T-helper 17 cell (primary cell): ENCODE measurements at regions not wholly inside any gene's neighbourhood (a gene's known extent, or its start where the extent isn't known, plus 50 kb on each side); places are given as distances from the start of the nearest gene placed in this dataset.

Source experiments
- ATAC-seq: fragments of 150-1000 bp; cut with Tn5 transposase; 2 replicates; pipeline ENCODE4 v1.10.0; 2021; ENCODE audit warnings: mild to moderate bottlenecking, moderate library complexity
- DNase-seq, 3 donors: peaks; one replicate each; pipeline versions ENCODE4 v3.0.0 to v3.0.0-alpha.2; 2020 to 2021
- H3K9me3 ChIP-seq: one replicate; pipeline ENCODE4 v1.7.0; 2013; ENCODE audit warnings: low read length, mild to moderate bottlenecking; ENCODE audit not compliant: control insufficient read depth, poor library complexity, severe bottlenecking
- H3K27ac Mint-ChIP-seq: one replicate; pipeline ENCODE4 v1.8.0; 2022; ENCODE audit warnings: mild to moderate bottlenecking, moderate library complexity, mixed read lengths
- H3K27me3 Mint-ChIP-seq: one replicate; pipeline ENCODE4 v1.8.0; 2022; ENCODE audit warnings: mixed read lengths
- H3K36me3 Mint-ChIP-seq: one replicate; pipeline ENCODE4 v1.8.0; 2022; ENCODE audit warnings: low read depth, mixed read lengths
- H3K4me1 Mint-ChIP-seq: one replicate; pipeline ENCODE4 v1.8.0; 2022; ENCODE audit warnings: mild to moderate bottlenecking, mixed read lengths
- H3K4me3 Mint-ChIP-seq: one replicate; pipeline ENCODE4 v1.8.0; 2022; ENCODE audit warnings: mild to moderate bottlenecking, moderate library complexity, mixed read lengths

DNA sequence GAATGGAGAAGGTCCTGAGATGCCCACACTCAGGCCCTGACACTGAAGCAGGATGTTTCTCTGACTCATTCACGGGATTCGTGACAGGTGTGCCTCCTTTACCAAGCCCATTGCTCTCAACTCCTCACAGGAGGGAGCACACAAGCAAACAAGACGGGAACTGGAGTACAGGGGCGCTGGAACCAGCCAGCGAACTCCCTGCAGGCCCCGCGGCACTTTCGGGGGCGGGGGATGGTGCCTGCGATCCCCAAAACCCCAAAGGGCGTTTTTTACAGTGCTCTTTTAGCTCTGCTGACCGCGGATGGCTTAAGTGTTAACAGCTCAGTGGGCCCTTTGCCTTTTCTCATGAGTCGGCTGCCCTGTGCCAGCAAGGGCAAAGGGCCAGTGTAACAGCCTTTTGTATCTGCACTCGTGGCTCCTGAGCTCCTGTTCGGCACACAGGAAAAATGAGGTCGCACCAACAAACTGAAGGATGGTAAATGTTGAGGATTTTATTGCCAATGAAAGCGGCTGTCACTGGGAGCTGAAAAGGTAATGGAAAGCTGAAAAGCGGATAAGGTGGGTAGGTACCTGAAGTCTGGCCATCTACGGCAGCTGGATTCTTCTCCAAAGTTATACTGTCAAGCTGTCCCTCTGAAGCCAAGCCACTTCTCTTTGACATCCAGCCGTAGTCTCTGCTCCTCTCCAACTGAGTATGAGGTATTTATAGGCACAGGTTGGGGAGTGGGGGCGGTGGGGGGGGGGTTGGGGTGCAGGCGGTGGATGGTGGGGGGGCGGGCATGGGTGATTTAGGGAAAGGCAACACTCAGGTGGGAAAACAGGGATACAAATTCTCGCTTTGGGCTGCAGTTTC is 65.0 kb upstream of the TRPC4 start:
- no peaks in the 10 kb centered on the region for H3K9me3 ChIP-seq
- Mint-ChIP-seq H3K27ac (no peak overlapping the region), H3K27me3 (no peaks in the 10 kb centered on the region), H3K4me3 (no peak overlapping the region), H3K4me1 (no peaks in the 10 kb centered on the region), H3K36me3 (no peaks in the 10 kb centered on the region)
- ATAC-seq: no peak
- no peak for DNase-seq

GRCh38 chr13:37929308-37929707 is 59.7 kb upstream of the TRPC4 start:
- no peak overlapping the region for H3K27ac Mint-ChIP-seq

GRCh38 chr13:37927561-37927960 is 58.0 kb upstream of the TRPC4 start:
- no peaks in the 10 kb centered on the region for H3K27me3 Mint-ChIP-seq
- no peaks in the 10 kb centered on the region for H3K9me3 ChIP-seq

More at GRCh38 chr13:37929308-37929707, 59.7 kb upstream of the TRPC4 start:
- H3K4me3 Mint-ChIP-seq: no peak overlapping the region
- DNase-seq: no peak
- no peaks in the 10 kb centered on the region for H3K4me1 Mint-ChIP-seq
- no peaks in the 10 kb centered on the region for H3K36me3 Mint-ChIP-seq
- no peak for ATAC-seq
- no peaks in the 10 kb centered on the region for H3K27me3 Mint-ChIP-seq
- H3K9me3 ChIP-seq: no peaks in the 10 kb centered on the region

DNA sequence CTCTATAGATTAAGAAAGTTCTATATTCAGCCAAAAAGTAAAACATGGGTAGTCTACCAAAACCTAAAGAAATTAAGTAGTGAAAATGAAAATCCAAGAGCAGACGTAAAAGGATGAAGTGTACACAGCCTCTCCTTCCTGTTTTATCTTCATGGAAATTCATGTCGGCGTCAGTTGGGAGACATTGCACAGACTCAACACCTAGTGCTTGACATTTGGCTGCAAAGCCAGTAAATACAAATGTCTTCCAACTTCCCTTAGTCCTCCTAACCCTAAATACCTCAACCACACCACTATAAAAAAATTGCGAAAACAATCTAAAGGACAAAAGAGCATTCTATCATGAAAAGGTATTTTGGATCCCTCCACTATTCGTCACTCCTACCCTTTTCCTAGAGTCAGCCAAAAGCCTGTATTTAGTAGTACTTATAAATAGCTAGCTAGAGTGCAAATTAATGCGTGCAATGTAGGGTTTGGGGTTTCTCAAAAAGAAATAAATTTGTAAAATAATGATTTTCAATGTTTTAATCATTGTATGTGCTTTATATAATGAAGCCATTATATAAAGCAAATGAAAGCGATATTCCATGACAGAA is 56.4 kb upstream of the TRPC4 start:
- Mint-ChIP-seq H3K4me1 (no peaks in the 10 kb centered on the region), H3K4me3 (no peak overlapping the region), H3K27me3 (no peaks in the 10 kb centered on the region), H3K36me3 (no peaks in the 10 kb centered on the region), H3K27ac (no peak overlapping the region)
- no peaks in the 10 kb centered on the region for H3K9me3 ChIP-seq
- DNase-seq (no peak), ATAC-seq (no peak)

More at GRCh38 chr13:37927561-37927960, 58.0 kb upstream of the TRPC4 start:
- no peak for ATAC-seq
- H3K27ac Mint-ChIP-seq: no peak overlapping the region
- no peak overlapping the region for H3K4me3 Mint-ChIP-seq
- H3K4me1 Mint-ChIP-seq: no peaks in the 10 kb centered on the region
- no peaks in the 10 kb centered on the region for H3K36me3 Mint-ChIP-seq
- no peak for DNase-seq

DNA sequence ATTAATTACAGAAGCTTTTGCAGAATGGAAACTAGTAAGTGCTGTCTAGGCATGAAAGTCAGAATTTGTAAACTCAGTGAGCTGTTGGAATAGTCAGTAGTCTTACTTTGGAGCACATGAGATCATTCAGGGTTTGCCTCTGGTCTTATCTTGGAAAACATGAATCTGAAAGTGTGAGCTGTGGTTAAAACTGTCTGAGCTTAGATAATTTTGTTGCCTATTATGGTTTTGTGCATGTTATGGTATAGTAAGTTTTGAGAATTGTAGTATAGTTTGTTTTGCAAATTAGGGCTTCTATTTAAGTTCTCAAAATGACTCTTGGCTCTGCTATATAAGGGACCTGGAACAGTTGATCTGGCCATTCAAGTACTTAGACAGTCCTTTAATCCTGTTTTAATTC is 53.7 kb upstream of the TRPC4 start:
- Mint-ChIP-seq H3K4me3 (no peak overlapping the region), H3K27me3 (no peaks in the 10 kb centered on the region), H3K27ac (no peak overlapping the region), H3K36me3 (no peaks in the 10 kb centered on the region), H3K4me1 (no peaks in the 10 kb centered on the region)
- ATAC-seq (no peak), DNase-seq (no peak)
- no peaks in the 10 kb centered on the region for H3K9me3 ChIP-seq

DNA sequence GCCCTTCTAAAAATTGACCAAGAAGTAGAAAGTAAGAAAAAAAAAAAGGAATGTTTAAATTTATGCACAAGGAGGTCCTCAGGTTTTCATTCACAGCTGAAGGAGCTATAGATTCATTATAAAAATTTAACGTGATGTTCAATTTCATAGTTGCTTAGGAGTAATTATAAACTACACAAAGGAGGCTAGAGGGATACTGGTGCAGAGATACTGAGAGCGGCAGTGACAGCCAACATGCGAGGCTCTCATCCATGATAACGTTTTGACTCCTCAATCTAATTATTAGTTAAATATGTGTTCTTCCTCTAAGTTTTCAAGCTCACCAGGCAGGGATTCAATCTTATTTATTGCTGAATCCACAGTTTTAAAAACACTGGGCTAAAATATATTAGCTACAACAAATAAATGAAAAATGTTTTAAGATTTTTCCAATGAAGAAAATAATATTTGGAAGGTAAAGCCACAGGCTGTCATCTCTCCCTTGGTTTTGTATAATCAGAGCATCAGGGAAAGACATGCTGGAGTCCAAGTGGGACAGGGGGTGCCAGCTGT is 49.8 kb upstream of the TRPC4 start:
- no peak overlapping the region for H3K4me3 Mint-ChIP-seq
- H3K27ac Mint-ChIP-seq: no peak overlapping the region
- H3K27me3 Mint-ChIP-seq: no peaks in the 10 kb centered on the region
- DNase-seq: no peak
- H3K4me1 Mint-ChIP-seq: no peaks in the 10 kb centered on the region
- ATAC-seq: no peak
- peaks cover 3% of the 10 kb centered on the region for H3K9me3 ChIP-seq
- no peaks in the 10 kb centered on the region for H3K36me3 Mint-ChIP-seq
